ENCODE measurements at regions not wholly inside any gene's neighbourhood (a gene's known extent, or its start where the extent isn't known, plus 50 kb on each side); places are given as distances from the start of the nearest gene placed in this dataset.

GRCh38 chr4:125191232-125191631 is 123.5 kb upstream of the FAT4 start:
- peaks cover 4% of the 10 kb centered on the region; the same call in 1 of the 2 replicates for H3K4me1 ChIP-seq (ENCODE audit: control insufficient read depth, insufficient read depth, low read length)
- no peaks in the 10 kb centered on the region for H3K27me3 ChIP-seq (ENCODE audit: control insufficient read depth, insufficient read depth, low read length)
- H2BK120ac ChIP-seq (ENCODE audit: low read depth, low read length) = peak overlapping the region; percentile 46; the same call in 1 of the 2 replicates
- H3K4me2 ChIP-seq (ENCODE audit: low read depth, low read length) = no peak overlapping the region
- no peaks in the 10 kb centered on the region for H3K79me1 ChIP-seq (ENCODE audit: low read depth in 1 of 2, low read length in 2 of 2)
- no TSS peak for BruUV-seq (replicated peaks)
- peak overlapping the region; percentile 24; the same call in 1 of the 2 replicates for H3K18ac ChIP-seq (ENCODE audit: low read depth, low read length)
- no peak overlapping the region for H2BK15ac ChIP-seq (ENCODE audit: low read depth, low read length)
- H2BK5ac ChIP-seq (ENCODE audit: low read depth, low read length, poor library complexity, severe bottlenecking) = peak overlapping the region; percentile 58
- ATAC-seq (ENCODE audit: low read depth) = peak; percentile 84
- 50% methylated on average over 3 of the region's 3 CpGs; no CpG with 5 or more reads in 1 of the 2 experiments for WGBS, 2 experiments (ENCODE audit: extremely low coverage in 2 of 2, insufficient read length in 1 of 2)
- H4K8ac ChIP-seq (ENCODE audit: low read depth in 2 of 2, low read length in 2 of 2) = peak overlapping the region in 1 of 2 experiments; percentile 82; a peak in 2 of 4 replicates
- no peak overlapping the region; the same call in 1 of the 2 replicates for H3K56ac ChIP-seq (ENCODE audit: extremely low read depth, insufficient read depth, low read length)
- no peak overlapping the region for H3K9ac ChIP-seq (ENCODE audit: low read depth, low read length)
- peak; percentile 93 for DNase-seq
- no peak overlapping the region for H3K4me3 ChIP-seq (ENCODE audit: insufficient read depth, low read depth, low read length)
- H3K9me1 ChIP-seq (ENCODE audit: insufficient read depth, low read length) = no peaks in the 10 kb centered on the region
- H3K4ac ChIP-seq (ENCODE audit: low read depth, low read length) = no peak overlapping the region
- no peaks in the 10 kb centered on the region for H4K20me1 ChIP-seq (ENCODE audit: insufficient read depth, low read length)
- TF ChIP-seq MAFK (IDR thresholded peaks at IDR 0.05; ENCODE audit: low read depth, low read length) = peak; percentile 5; the same call in 1 of the 2 replicates
- TF ChIP-seq MAZ (IDR thresholded peaks at IDR 0.05; ENCODE audit: borderline replicate concordance, low read depth, low read length) = no peak
- peak; percentile 52; the same call in 1 of the 2 replicates for TF ChIP-seq CEBPB (IDR thresholded peaks at IDR 0.05; ENCODE audit: low read depth, low read length)
- peak; percentile 63 for TF ChIP-seq FOS (IDR thresholded peaks at IDR 0.05; ENCODE audit: low read depth, low read length)
- peak overlapping the region; percentile 48; the same call in 1 of the 2 replicates for H3K27ac ChIP-seq (ENCODE audit: insufficient read depth, low read length)
- peak overlapping the region; percentile 66 for H2AK5ac ChIP-seq (ENCODE audit: low read depth, low read length)
- H4K91ac ChIP-seq (ENCODE audit: insufficient read depth, low read depth, low read length) = no peak overlapping the region
- peak overlapping the region; percentile 42; the same call in 1 of the 2 replicates for H2BK20ac ChIP-seq (ENCODE audit: low read depth, low read length)
- intact Hi-C loops (cut with micrococcal nuclease) = no loop called here
- H3K14ac ChIP-seq (replicated peaks; ENCODE audit: low read depth, low read length) = no peak overlapping the region; the same call in 1 of the 2 replicates
- CTCF ChIA-PET = interaction anchor here (0.7 kb wide), 1 partner anchor 869 kb away, joined by 3 read pairs; no protein-coding TSS in a partner anchor
- no peaks in the 10 kb centered on the region for H3K9me3 ChIP-seq (ENCODE audit: control insufficient read depth, insufficient read depth, low read length)
- no peak overlapping the region for H3K23ac ChIP-seq (ENCODE audit: low read depth, low read length)
- H2AK9ac ChIP-seq (replicated peaks; ENCODE audit: low read depth, low read length, poor library complexity) = no peak overlapping the region
- in situ Hi-C loops (cut with MboI; ENCODE audit: low sequenced_read_pairs) = no loop called here
- H3K36me3 ChIP-seq (ENCODE audit: control insufficient read depth, insufficient read depth, low read length) = no peaks in the 10 kb centered on the region
- dilution Hi-C loops (cut with HindIII; ENCODE audit: low sequenced_read_pairs, unreplicated experiment) = no loop called here
- 0 out of 2 replicates have a peak overlapping the region, but pooled peaks have one; percentile 44 for H4K5ac ChIP-seq (ENCODE audit: low read depth, low read length)
- POLR2A ChIA-PET (ENCODE audit: unreplicated experiment) = interaction anchor here (0.6 kb wide), 1 partner anchor 479 kb away, joined by 4 read pairs; the partner anchor contains the start of gene ANKRD50
- H2AFZ ChIP-seq (replicated peaks; ENCODE audit: low read length, poor library complexity) = peak overlapping the region; percentile 62

Data from IMR-90 (cell line).